GM23248 (cell line): ENCODE measurements at regions not wholly inside any gene's neighbourhood (a gene's known extent, or its start where the extent isn't known, plus 50 kb on each side); places are given as distances from the start of the nearest gene placed in this dataset.

ENCODE experiments used
- DNase-seq: peaks from one replicate; pipeline ENCODE4 v3.0.0-alpha.2; 2015
- H2AFZ ChIP-seq: fragments of 200-600 bp; sonication (generic); 2 replicates; pipeline ENCODE4 v1.6.1; 2016; ENCODE audit warnings: antibody characterized with exemption
- H3F3A ChIP-seq: fragments of 200-600 bp; sonication (generic); 2 replicates; pipeline ENCODE4 v1.6.1; 2016; ENCODE audit warnings: mild to moderate bottlenecking, antibody characterized with exemption, mixed run types; ENCODE audit not compliant: insufficient read depth
- H3K27ac ChIP-seq: fragments of 200-600 bp; sonication (generic); 2 replicates; pipeline ENCODE4 v1.5.1; 2016; ENCODE audit warnings: mild to moderate bottlenecking
- H3K27me3 ChIP-seq: fragments of 200-600 bp; sonication (generic); replicated peaks from 2 replicates; pipeline ENCODE4 v1.6.1; 2016; ENCODE audit warnings: mild to moderate bottlenecking; ENCODE audit not compliant: insufficient read depth
- H3K36me3 ChIP-seq: fragments of 200-600 bp; sonication (generic); 2 replicates; pipeline ENCODE4 v1.6.1; 2016; ENCODE audit warnings: low read depth, mild to moderate bottlenecking
- H3K4me1 ChIP-seq: fragments of 200-600 bp; sonication (generic); 2 replicates; pipeline ENCODE4 v1.6.1; 2016; ENCODE audit warnings: mild to moderate bottlenecking; ENCODE audit not compliant: insufficient read depth
- H3K4me2 ChIP-seq: fragments of 200-600 bp; sonication (generic); one replicate; pipeline ENCODE4 v1.6.1; 2016; ENCODE audit warnings: mild to moderate bottlenecking; ENCODE audit not compliant: unreplicated experiment
- H3K4me3 ChIP-seq: fragments of 200-600 bp; sonication (generic); 2 replicates; pipeline ENCODE4 v1.5.1; 2016; ENCODE audit warnings: mild to moderate bottlenecking
- H3K79me2 ChIP-seq: fragments of 200-600 bp; sonication (generic); 2 replicates; pipeline ENCODE4 v1.6.1; 2016; ENCODE audit warnings: mild to moderate bottlenecking; ENCODE audit not compliant: insufficient read depth
- H3K9ac ChIP-seq: fragments of 200-600 bp; sonication (generic); 2 replicates; pipeline ENCODE4 v1.6.1; 2016; ENCODE audit warnings: mild to moderate bottlenecking
- H3K9me2 ChIP-seq: fragments of 200-600 bp; sonication (generic); 2 replicates; pipeline ENCODE4 v1.6.1; 2016; ENCODE audit warnings: mixed run types, mild to moderate bottlenecking, moderate library complexity; ENCODE audit not compliant: insufficient read depth
- H3K9me3 ChIP-seq: fragments of 200-600 bp; sonication (generic); one replicate; pipeline ENCODE4 v1.6.1; 2017; ENCODE audit warnings: low read depth
- H4K20me1 ChIP-seq: fragments of 200-600 bp; sonication (generic); 2 replicates; pipeline ENCODE4 v1.6.0; 2016; ENCODE audit not compliant: insufficient read depth
- EZH2 ChIP-seq: fragments of 200-600 bp; sonication (generic); IDR thresholded peaks from 2 replicates; pipeline ENCODE4 v1.6.1; 2018; ENCODE audit warnings: antibody characterized with exemption, mild to moderate bottlenecking; ENCODE audit not compliant: insufficient read depth, poor library complexity, severe bottlenecking
- EZH2phosphoT487 ChIP-seq: fragments of 200-600 bp; sonication (generic); IDR thresholded peaks from 2 replicates; pipeline ENCODE4 v1.6.1; 2018; ENCODE audit warnings: antibody characterized with exemption, moderate library complexity, mild to moderate bottlenecking, low read depth; ENCODE audit not compliant: insufficient read depth
- WGBS, 2 experiments: methylation state at CpG; one replicate each; pipeline ENCODE4 v1.1.6; 2015 to 2017; ENCODE audit warnings: low lambda C conversion rate in 2 of 2, low coverage in 1 of 2; ENCODE audit errors: missing lambda C conversion rate in 2 of 2; 5-methylcytosine and 5-hydroxymethylcytosine counted together
- in situ Hi-C: fragments of 300-500 bp; cut with MboI; formaldehyde crosslinking; loops from 2 replicates; pipeline ENCODE4 v1.15.0; 2020

GRCh38 chr3:103794656-103795055 is 1359.8 kb downstream of the ZPLD1 start:
- 9 to 12% methylated on average over 3 of the region's 3 CpGs for WGBS, 2 experiments
- Histone ChIP-seq H3K4me1 (no peaks in the 10 kb centered on the region), H3F3A (no peaks in the 10 kb centered on the region), H3K36me3 (no peaks in the 10 kb centered on the region), H3K4me3 (no peak overlapping the region), H3K9ac (no peak overlapping the region), H3K27ac (no peak overlapping the region), H2AFZ (no peak overlapping the region), H3K9me2 (no peaks in the 10 kb centered on the region), H4K20me1 (no peaks in the 10 kb centered on the region), H3K9me3 (peaks cover 4% of the 10 kb centered on the region), H3K79me2 (no peaks in the 10 kb centered on the region), H3K27me3 (no peaks in the 10 kb centered on the region), H3K4me2 (no peak overlapping the region)
- no peak for DNase-seq
- in situ Hi-C loops, result no loop called here
- no peak for TF ChIP-seq EZH2phosphoT487
- no peak for TF ChIP-seq EZH2

DNA sequence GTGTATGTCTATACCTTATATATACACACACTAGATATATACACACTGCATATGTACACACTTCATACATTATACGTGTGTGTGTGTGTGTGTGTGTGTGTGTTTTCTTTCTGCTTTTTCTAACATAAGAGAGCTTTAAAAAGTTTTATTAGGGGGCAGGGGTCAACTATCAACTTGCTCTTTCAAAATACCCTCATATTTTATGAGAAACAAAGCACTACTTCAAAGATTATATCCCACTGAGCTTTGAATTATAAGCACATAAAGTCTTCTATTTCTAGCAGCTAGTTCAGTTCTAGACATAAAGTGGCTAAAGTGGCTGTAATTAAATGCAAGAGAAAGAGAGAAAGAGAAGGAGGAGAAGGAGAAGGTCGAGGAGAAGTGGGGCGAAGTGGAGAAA is 1361.3 kb downstream of the ZPLD1 start:
- H3K4me3 ChIP-seq, result no peak overlapping the region
- in situ Hi-C loops, result no loop called here
- 9 to 12% methylated on average over 3 of the region's 3 CpGs for WGBS, 2 experiments

GRCh38 chr3:103803787-103804186 is 1369.0 kb downstream of the ZPLD1 start:
- Histone ChIP-seq H3K9ac (no peak overlapping the region), H2AFZ (no peak overlapping the region), H3K9me2 (no peaks in the 10 kb centered on the region), H3K9me3 (no peaks in the 10 kb centered on the region), H3K4me2 (no peak overlapping the region), H3K79me2 (no peaks in the 10 kb centered on the region), H3K27me3 (no peaks in the 10 kb centered on the region), H3K4me1 (no peaks in the 10 kb centered on the region), H3K36me3 (no peaks in the 10 kb centered on the region), H3F3A (no peaks in the 10 kb centered on the region), H3K27ac (no peak overlapping the region), H3K4me3 (no peak overlapping the region), H4K20me1 (no peaks in the 10 kb centered on the region)
- 5 to 10% methylated on average over 1 of the region's 1 CpG for WGBS, 2 experiments
- in situ Hi-C loops, result no loop called here
- no peak for TF ChIP-seq EZH2phosphoT487
- no peak for TF ChIP-seq EZH2
- DNase-seq, result no peak

More for the DNA sequence above, 1361.3 kb downstream of the ZPLD1 start:
- H3K9ac ChIP-seq, result no peak overlapping the region
- TF ChIP-seq EZH2 (no peak), EZH2phosphoT487 (no peak)
- no peaks in the 10 kb centered on the region for H3K4me1 ChIP-seq
- H3K9me3 ChIP-seq, result peaks cover 4% of the 10 kb centered on the region
- H3F3A ChIP-seq, result no peaks in the 10 kb centered on the region
- no peak overlapping the region for H3K27ac ChIP-seq
- H3K79me2 ChIP-seq, result no peaks in the 10 kb centered on the region
- H2AFZ ChIP-seq, result no peak overlapping the region
- H3K9me2 ChIP-seq, result no peaks in the 10 kb centered on the region
- H3K27me3 ChIP-seq, result no peaks in the 10 kb centered on the region
- H3K36me3 ChIP-seq, result no peaks in the 10 kb centered on the region
- DNase-seq, result no peak
- H4K20me1 ChIP-seq, result no peaks in the 10 kb centered on the region
- H3K4me2 ChIP-seq, result no peak overlapping the region

- no peak for TF ChIP-seq EZH2phosphoT487
- in situ Hi-C loops, result no loop called here
- no peak for DNase-seq
Measured at GRCh38 chr3:103810167-103810566, 1375.4 kb downstream of the ZPLD1 start.

GRCh38 chr3:103813955-103814354 is 1379.1 kb downstream of the ZPLD1 start:
- no peak for TF ChIP-seq EZH2phosphoT487
- TF ChIP-seq EZH2, result no peak
- H3K9me2 ChIP-seq, result no peaks in the 10 kb centered on the region
- no peak overlapping the region for H3K9ac ChIP-seq
- H3K9me3 ChIP-seq, result no peaks in the 10 kb centered on the region
- no peak for DNase-seq
- H3K4me3 ChIP-seq, result no peak overlapping the region
- in situ Hi-C loops, result no loop called here
- H3K4me1 ChIP-seq, result no peaks in the 10 kb centered on the region
- no peaks in the 10 kb centered on the region for H3F3A ChIP-seq
- no peak overlapping the region for H3K27ac ChIP-seq
- H3K36me3 ChIP-seq, result no peaks in the 10 kb centered on the region
- no peak overlapping the region for H2AFZ ChIP-seq
- WGBS, 2 experiments, result 33 to 38% methylated on average over 1 of the region's 1 CpG
- no peaks in the 10 kb centered on the region for H3K79me2 ChIP-seq
- no peaks in the 10 kb centered on the region for H4K20me1 ChIP-seq
- no peaks in the 10 kb centered on the region for H3K27me3 ChIP-seq
- H3K4me2 ChIP-seq, result no peak overlapping the region

More at GRCh38 chr3:103810167-103810566, 1375.4 kb downstream of the ZPLD1 start:
- Histone ChIP-seq H3K27ac (no peak overlapping the region), H3K4me1 (no peaks in the 10 kb centered on the region), H3K9me2 (no peaks in the 10 kb centered on the region), H3K27me3 (no peaks in the 10 kb centered on the region), H4K20me1 (no peaks in the 10 kb centered on the region), H3K36me3 (no peaks in the 10 kb centered on the region), H3K79me2 (no peaks in the 10 kb centered on the region), H3K4me2 (no peak overlapping the region), H3K9ac (no peak overlapping the region), H3F3A (no peaks in the 10 kb centered on the region), H3K4me3 (no peak overlapping the region), H3K9me3 (no peaks in the 10 kb centered on the region), H2AFZ (no peak overlapping the region)
- 6 to 7% methylated on average over 2 of the region's 2 CpGs for WGBS, 2 experiments
